ENCODE measurements at regions not wholly inside any gene's neighbourhood (a gene's known extent, or its start where the extent isn't known, plus 50 kb on each side); places are given as distances from the start of the nearest gene placed in this dataset.

- Histone ChIP-seq H3K9me3 (ENCODE audit: control insufficient read depth, insufficient read depth, low read depth, low read length) (no peaks in the 10 kb centered on the region), H3K4me3 (ENCODE audit: low read depth, low read length) (no peak overlapping the region), H3K27ac (ENCODE audit: extremely low read depth, low read depth, low read length) (no peak overlapping the region), H3K4me1 (ENCODE audit: control insufficient read depth, insufficient read depth, low read length) (no peaks in the 10 kb centered on the region), H3K36me3 (ENCODE audit: control insufficient read depth in 2 of 2, insufficient read depth in 1 of 2, low read length in 2 of 2) (no peaks in the 10 kb centered on the region)
- POLR2A ChIA-PET: no interaction called here
- no peak for TF ChIP-seq ZNF146 (tag by site-specific recombination; IDR thresholded peaks at IDR 0.05)
- TF ChIP-seq IKZF3 (tag by site-specific recombination; IDR thresholded peaks at IDR 0.05): no peak
- no peak for TF ChIP-seq ZXDB (tag by site-specific recombination; IDR thresholded peaks at IDR 0.05)
- TF ChIP-seq SALL2 (tag by site-specific recombination; IDR thresholded peaks at IDR 0.05; ENCODE audit: borderline replicate concordance): no peak
- TF ChIP-seq ZBTB11 (tag by site-specific recombination; conservative IDR thresholded peaks at IDR 0.05; ENCODE audit: low read depth): no peak
- no peak for TF ChIP-seq PBX3 (CRISPR knock-in tag; IDR thresholded peaks at IDR 0.05)
- no peak for TF ChIP-seq ZNF548 (tag by site-specific recombination; IDR thresholded peaks at IDR 0.05)
- TF ChIP-seq ZNF19 (tag by site-specific recombination; IDR thresholded peaks at IDR 0.05; ENCODE audit: low read depth): no peak
- no peak for TF ChIP-seq ZNF610 (tag by site-specific recombination; IDR thresholded peaks at IDR 0.05; ENCODE audit: borderline replicate concordance)
- TF ChIP-seq YY1 (tag by site-specific recombination; IDR thresholded peaks at IDR 0.05): no peak
- no peak for TF ChIP-seq ZNF626 (tag by site-specific recombination; IDR thresholded peaks at IDR 0.05)
- TF ChIP-seq ZNF211 (tag by site-specific recombination; IDR thresholded peaks at IDR 0.05; ENCODE audit: low read depth): no peak
- TF ChIP-seq CTCF (tag by site-specific recombination; IDR thresholded peaks at IDR 0.05): no peak
- TF ChIP-seq ZNF624 (tag by site-specific recombination; IDR thresholded peaks at IDR 0.05): no peak
- no peak for TF ChIP-seq ZNF658 (tag by site-specific recombination; IDR thresholded peaks at IDR 0.05)
- TF ChIP-seq ZBTB20 (tag by site-specific recombination; IDR thresholded peaks at IDR 0.05): no peak
- TF ChIP-seq ZNF175 (tag by site-specific recombination; IDR thresholded peaks at IDR 0.05): no peak
- no peak for TF ChIP-seq ZNF621 (tag by site-specific recombination; IDR thresholded peaks at IDR 0.05)
- TF ChIP-seq ZFP69B (tag by site-specific recombination; IDR thresholded peaks at IDR 0.05): no peak
- TF ChIP-seq ZNF391 (tag by site-specific recombination; IDR thresholded peaks at IDR 0.05; ENCODE audit: borderline replicate concordance, low read depth): no peak
- CTCF ChIA-PET: interaction anchor here (0.6 kb wide), 4 partner anchors 262 to 624 kb away, joined by 3 read pairs; no protein-coding TSS in a partner anchor
These were observed 165.4 kb upstream of the PWP1 start for GRCh38 chr12:107519906-107520859.
